ENCODE measurements at regions not wholly inside any gene's neighbourhood (a gene's known extent, or its start where the extent isn't known, plus 50 kb on each side); places are given as distances from the start of the nearest gene placed in this dataset.

DNA sequence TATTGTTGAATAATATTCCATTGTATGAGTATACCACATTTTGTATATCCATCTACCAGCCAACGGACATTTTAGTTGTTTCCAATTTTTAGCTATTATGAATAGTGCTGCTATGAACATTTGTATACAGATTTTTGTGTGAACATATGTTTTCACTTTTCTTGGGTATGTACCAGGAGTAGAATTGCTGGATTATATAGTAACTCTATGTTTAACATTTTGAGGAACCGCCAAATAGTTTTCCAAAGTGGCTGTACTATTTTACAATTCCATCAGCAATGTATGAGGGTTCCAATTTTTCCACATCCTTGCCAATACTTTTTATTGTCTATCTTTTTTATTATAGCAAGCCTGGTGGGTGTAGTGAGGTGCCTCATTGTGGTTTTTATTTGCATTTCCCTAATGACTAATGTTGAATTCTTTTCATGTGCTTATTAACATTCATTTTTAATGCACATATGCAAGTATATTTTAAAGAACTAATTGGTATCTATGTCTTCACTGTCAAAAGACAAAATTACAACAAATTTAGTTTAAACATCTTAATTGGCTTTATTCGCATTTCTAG lies 77.5 kb upstream of the PIAS1 start:
- TF ChIP-seq, protein P1, sequence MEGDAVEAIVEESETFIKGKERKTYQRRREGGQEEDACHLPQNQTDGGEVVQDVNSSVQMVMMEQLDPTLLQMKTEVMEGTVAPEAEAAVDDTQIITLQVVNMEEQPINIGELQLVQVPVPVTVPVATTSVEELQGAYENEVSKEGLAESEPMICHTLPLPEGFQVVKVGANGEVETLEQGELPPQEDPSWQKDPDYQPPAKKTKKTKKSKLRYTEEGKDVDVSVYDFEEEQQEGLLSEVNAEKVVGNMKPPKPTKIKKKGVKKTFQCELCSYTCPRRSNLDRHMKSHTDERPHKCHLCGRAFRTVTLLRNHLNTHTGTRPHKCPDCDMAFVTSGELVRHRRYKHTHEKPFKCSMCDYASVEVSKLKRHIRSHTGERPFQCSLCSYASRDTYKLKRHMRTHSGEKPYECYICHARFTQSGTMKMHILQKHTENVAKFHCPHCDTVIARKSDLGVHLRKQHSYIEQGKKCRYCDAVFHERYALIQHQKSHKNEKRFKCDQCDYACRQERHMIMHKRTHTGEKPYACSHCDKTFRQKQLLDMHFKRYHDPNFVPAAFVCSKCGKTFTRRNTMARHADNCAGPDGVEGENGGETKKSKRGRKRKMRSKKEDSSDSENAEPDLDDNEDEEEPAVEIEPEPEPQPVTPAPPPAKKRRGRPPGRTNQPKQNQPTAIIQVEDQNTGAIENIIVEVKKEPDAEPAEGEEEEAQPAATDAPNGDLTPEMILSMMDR (IDR thresholded peaks at IDR 0.05) = no peak
- TF ChIP-seq EP300 (IDR thresholded peaks at IDR 0.05) (no peak), POLR2A (IDR thresholded peaks at IDR 0.05) (no peak)
